NB4 (cell line): ENCODE measurements at regions not wholly inside any gene's neighbourhood (a gene's known extent, or its start where the extent isn't known, plus 50 kb on each side); places are given as distances from the start of the nearest gene placed in this dataset.

Source experiments
- MYC ChIP-seq: IDR thresholded peaks from 2 replicates; pipeline ENCODE4 v1.6.1; 2011; ENCODE audit warnings: low read depth, low read length
- POLR2A ChIP-seq: IDR thresholded peaks from 2 replicates; pipeline ENCODE4 v1.6.1; 2011; ENCODE audit warnings: mild to moderate bottlenecking; ENCODE audit not compliant: insufficient read length; ENCODE audit errors: extremely low read depth
- TF ChIP-seq, protein P1 (sequence below): IDR thresholded peaks from one replicate; pipeline ENCODE4 v1.5.1; 2012; ENCODE audit warnings: low read depth, low read length
- TF ChIP-seq, protein P2 (sequence below): IDR thresholded peaks from 2 replicates; pipeline ENCODE4 v1.6.1; 2011; ENCODE audit warnings: low read depth, low read length

DNA sequence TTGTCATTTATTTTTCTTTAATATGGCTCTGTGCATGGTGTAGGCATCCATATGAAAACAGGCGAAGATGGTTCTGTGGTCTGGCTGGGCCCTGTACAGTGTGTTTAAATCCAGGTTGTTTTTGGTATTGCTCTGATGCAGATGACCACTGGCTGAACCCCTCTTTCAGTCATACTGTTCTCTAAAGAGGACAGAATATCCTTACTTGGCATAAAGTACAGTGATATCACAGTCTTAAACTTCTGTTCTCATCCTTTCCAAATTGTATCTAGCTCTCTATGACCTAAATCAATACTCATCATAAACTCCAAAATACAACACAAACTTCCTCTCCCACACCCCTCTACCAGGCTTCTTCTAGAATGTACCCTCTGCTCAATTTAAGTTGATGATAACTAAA, 252.7 kb upstream of the FAR2 start:
- TF ChIP-seq, protein P1, sequence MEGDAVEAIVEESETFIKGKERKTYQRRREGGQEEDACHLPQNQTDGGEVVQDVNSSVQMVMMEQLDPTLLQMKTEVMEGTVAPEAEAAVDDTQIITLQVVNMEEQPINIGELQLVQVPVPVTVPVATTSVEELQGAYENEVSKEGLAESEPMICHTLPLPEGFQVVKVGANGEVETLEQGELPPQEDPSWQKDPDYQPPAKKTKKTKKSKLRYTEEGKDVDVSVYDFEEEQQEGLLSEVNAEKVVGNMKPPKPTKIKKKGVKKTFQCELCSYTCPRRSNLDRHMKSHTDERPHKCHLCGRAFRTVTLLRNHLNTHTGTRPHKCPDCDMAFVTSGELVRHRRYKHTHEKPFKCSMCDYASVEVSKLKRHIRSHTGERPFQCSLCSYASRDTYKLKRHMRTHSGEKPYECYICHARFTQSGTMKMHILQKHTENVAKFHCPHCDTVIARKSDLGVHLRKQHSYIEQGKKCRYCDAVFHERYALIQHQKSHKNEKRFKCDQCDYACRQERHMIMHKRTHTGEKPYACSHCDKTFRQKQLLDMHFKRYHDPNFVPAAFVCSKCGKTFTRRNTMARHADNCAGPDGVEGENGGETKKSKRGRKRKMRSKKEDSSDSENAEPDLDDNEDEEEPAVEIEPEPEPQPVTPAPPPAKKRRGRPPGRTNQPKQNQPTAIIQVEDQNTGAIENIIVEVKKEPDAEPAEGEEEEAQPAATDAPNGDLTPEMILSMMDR: no peak
- TF ChIP-seq, protein P2, sequence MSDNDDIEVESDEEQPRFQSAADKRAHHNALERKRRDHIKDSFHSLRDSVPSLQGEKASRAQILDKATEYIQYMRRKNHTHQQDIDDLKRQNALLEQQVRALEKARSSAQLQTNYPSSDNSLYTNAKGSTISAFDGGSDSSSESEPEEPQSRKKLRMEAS: no peak
- TF ChIP-seq POLR2A: no peak
- no peak for TF ChIP-seq MYC
